A549 (cell line): ENCODE measurements at regions not wholly inside any gene's neighbourhood (a gene's known extent, or its start where the extent isn't known, plus 50 kb on each side); places are given as distances from the start of the nearest gene placed in this dataset.

ENCODE experiments used
- ATAC-seq, 2 experiments: fragments of 200-7000 bp in 1 of 2; fragments of >200 bp in 1 of 2; cut with Nextera tagmentation in 1 of 2; cut with Tn5 transposase in 1 of 2; 3 replicates each; pipeline versions ENCODE4 v1.8.0 to v1.9.1; 2018 to 2020; ENCODE audit warnings: mild to moderate bottlenecking in 1 of 2, moderate library complexity in 1 of 2
- CTCF ChIA-PET: fragments of 300-600 bp; sonication (Branson Sonifier 250); formaldehyde crosslinking; extraction: SDS; loops from one replicate; lab custom pipeline; 2021; ENCODE audit warnings: antibody characterized with exemption, inconsistent platforms; lab: Yijun Ruan, JAX
- POLR2A ChIA-PET: fragments of 350-600 bp; formaldehyde crosslinking; extraction: SDS; loops from one replicate; lab custom pipeline; 2021; ENCODE audit warnings: antibody characterized with exemption, inconsistent platforms; lab: Yijun Ruan, JAX
- DNase-seq, 2 experiments: peaks; one replicate each; pipeline versions ENCODE4 v3.0.0 to v3.0.0-alpha.2; 2011 to 2016; ENCODE audit warnings: low read depth in 1 of 2, low spot score in 1 of 2
- FAIRE-seq: peaks from 2 replicates; lab custom pipeline; 2011; peaks lifted over from hg19 to GRCh38; lab: Jason Lieb, UNC
- H3K27ac ChIP-seq, 2 experiments: fragments of >200 bp; sonication (Bioruptor Twin); formaldehyde crosslinking; 3 replicates each; pipeline ENCODE4 v1.5.1; 2016 to 2017
- H3K4me1 ChIP-seq: fragments of >200 bp; sonication (Bioruptor Twin); formaldehyde crosslinking; 3 replicates; pipeline ENCODE4 v1.6.1; 2016
- H3K4me2 ChIP-seq: fragments of >200 bp; sonication (Bioruptor Twin); formaldehyde crosslinking; 3 replicates; pipeline ENCODE4 v1.6.1; 2016
- H3K4me3 ChIP-seq: fragments of >200 bp; sonication (Bioruptor Twin); formaldehyde crosslinking; 3 replicates; pipeline ENCODE4 v1.5.1; 2016
- H3K9me3 ChIP-seq: fragments of >200 bp; sonication (Bioruptor Twin); formaldehyde crosslinking; 3 replicates; pipeline ENCODE4 v1.6.1; 2016
- BHLHE40 ChIP-seq: IDR thresholded peaks from 2 replicates; pipeline ENCODE4 v1.6.1; 2012; ENCODE audit warnings: low read depth, low read length, inconsistent platforms
- CBX8 ChIP-seq: fragments of 200-600 bp; sonication (generic); IDR thresholded peaks from 2 replicates; pipeline ENCODE4 v1.6.1; 2016
- CHD2 ChIP-seq: fragments of 150-350 bp; IDR thresholded peaks from 2 replicates; pipeline ENCODE4 v1.6.1; 2014; ENCODE audit warnings: low read length; ENCODE audit not compliant: partially characterized antibody
- CTCF ChIP-seq: fragments of >200 bp; sonication (Bioruptor Twin); formaldehyde crosslinking; IDR thresholded peaks from 3 replicates; pipeline ENCODE4 v1.5.1; 2016
- EHMT2 ChIP-seq: fragments of 200-600 bp; sonication (generic); IDR thresholded peaks from 2 replicates; pipeline ENCODE4 v1.6.1; 2016; ENCODE audit warnings: antibody characterized with exemption, low read depth, mild to moderate bottlenecking, moderate library complexity
- ESRRA ChIP-seq: fragments of 150-350 bp; IDR thresholded peaks from 2 replicates; pipeline ENCODE4 v1.6.1; 2014; ENCODE audit warnings: mild to moderate bottlenecking, low read length, borderline replicate concordance
- FOSB ChIP-seq: fragments of 250-450 bp; sonication (Bioruptor Pico); IDR thresholded peaks from 2 replicates; pipeline ENCODE4 v1.5.0; 2020; ENCODE audit warnings: mild to moderate bottlenecking, moderate library complexity
- FOXS1 ChIP-seq: fragments of 250-450 bp; sonication (Bioruptor Pico); IDR thresholded peaks from 2 replicates; pipeline ENCODE4 v1.5.0; 2020; ENCODE audit warnings: mild to moderate bottlenecking, moderate library complexity
- GATA3 ChIP-seq: IDR thresholded peaks from 2 replicates; pipeline ENCODE4 v1.6.1; 2012; ENCODE audit warnings: borderline replicate concordance
- HEYL ChIP-seq: fragments of 250-450 bp; sonication (Bioruptor Pico); IDR thresholded peaks from 2 replicates; pipeline ENCODE4 v1.8.0; 2021; ENCODE audit warnings: mild to moderate bottlenecking, moderate library complexity
- HOXB13 ChIP-seq: fragments of 250-450 bp; sonication (Bioruptor Pico); IDR thresholded peaks from 2 replicates; pipeline ENCODE4 v1.5.0; 2020; ENCODE audit warnings: low read depth, mild to moderate bottlenecking, moderate library complexity
- HOXB5 ChIP-seq: fragments of 250-450 bp; sonication (Bioruptor Pico); IDR thresholded peaks from 2 replicates; pipeline ENCODE4 v1.5.0; 2020; ENCODE audit warnings: mild to moderate bottlenecking, moderate library complexity
- JUNB ChIP-seq: fragments of >200 bp; sonication (Bioruptor Twin); formaldehyde crosslinking; IDR thresholded peaks from 2 replicates; pipeline ENCODE4 v1.6.1; 2016
- MAX ChIP-seq: IDR thresholded peaks from 2 replicates; pipeline ENCODE4 v1.6.1; 2012
- MAZ ChIP-seq: fragments of 150-350 bp; IDR thresholded peaks from 2 replicates; pipeline ENCODE4 v1.6.1; 2014; ENCODE audit warnings: antibody characterized with exemption, low read depth, low read length, borderline replicate concordance
- NFE2L2 ChIP-seq: fragments of 150-350 bp; conservative IDR thresholded peaks from 2 replicates; pipeline ENCODE4 v1.6.1; 2014; ENCODE audit warnings: low read length
- NPAS2 ChIP-seq: fragments of 250-450 bp; sonication (Bioruptor Pico); IDR thresholded peaks from 2 replicates; pipeline ENCODE4 v1.8.0; 2022; ENCODE audit warnings: mild to moderate bottlenecking, moderate library complexity, borderline replicate concordance
- PHF8 ChIP-seq: fragments of 200-600 bp; sonication (generic); IDR thresholded peaks from 2 replicates; pipeline ENCODE4 v1.6.1; 2016; ENCODE audit warnings: low read depth, mild to moderate bottlenecking, antibody characterized with exemption, moderate library complexity, borderline replicate concordance
- POLR2A ChIP-seq: IDR thresholded peaks from 2 replicates; pipeline ENCODE4 v1.6.1; 2012; ENCODE audit warnings: mild to moderate bottlenecking, low read length
- POLR2AphosphoS2 ChIP-seq: conservative IDR thresholded peaks from 2 replicates; pipeline ENCODE4 v1.6.1; 2012; ENCODE audit warnings: low read length, improper control_type of control experiment, inconsistent platforms
- RARB ChIP-seq: fragments of 250-450 bp; sonication (Bioruptor Pico); IDR thresholded peaks from 2 replicates; pipeline ENCODE4 v1.8.0; 2021; ENCODE audit warnings: mild to moderate bottlenecking, moderate library complexity
- RFX5 ChIP-seq: fragments of 450-650 bp; IDR thresholded peaks from 2 replicates; pipeline ENCODE4 v1.7.1; 2014; ENCODE audit warnings: antibody characterized with exemption, mild to moderate bottlenecking, moderate library complexity
- RNF2 ChIP-seq: fragments of 200-600 bp; sonication (generic); IDR thresholded peaks from 2 replicates; pipeline ENCODE4 v1.6.1; 2016; ENCODE audit warnings: low read depth, mild to moderate bottlenecking, antibody characterized with exemption, moderate library complexity, borderline replicate concordance
- ZC3H11A ChIP-seq: fragments of 450-650 bp; IDR thresholded peaks from 2 replicates; pipeline ENCODE4 v1.6.1; 2014; ENCODE audit warnings: antibody characterized with exemption, mild to moderate bottlenecking
- ZFP36 ChIP-seq: fragments of 450-650 bp; IDR thresholded peaks from 2 replicates; pipeline ENCODE4 v1.6.1; 2014; ENCODE audit warnings: borderline replicate concordance; ENCODE audit not compliant: partially characterized antibody
- ZNF302 ChIP-seq: fragments of 250-450 bp; sonication (Bioruptor Pico); IDR thresholded peaks from 2 replicates; pipeline ENCODE4 v1.9.0; 2021; ENCODE audit warnings: inconsistent platforms, mild to moderate bottlenecking, moderate library complexity
- ZSCAN20 ChIP-seq: fragments of 250-450 bp; sonication (Bioruptor Pico); IDR thresholded peaks from 2 replicates; pipeline ENCODE4 v1.8.0; 2022; ENCODE audit warnings: mild to moderate bottlenecking, moderate library complexity
- WGBS: methylation state at CpG from one replicate; pipeline ENCODE4 v1.1.6; 2017; ENCODE audit errors: missing lambda C conversion rate; 5-methylcytosine and 5-hydroxymethylcytosine counted together
- TF ChIP-seq, protein P1 (sequence below): fragments of 200-600 bp; sonication (generic); IDR thresholded peaks from 2 replicates; pipeline ENCODE4 v1.6.1; 2016; ENCODE audit warnings: antibody characterized with exemption, mild to moderate bottlenecking, moderate library complexity
- TF ChIP-seq, protein P2 (sequence below): fragments of 150-350 bp; IDR thresholded peaks from 2 replicates; pipeline ENCODE4 v1.6.1; 2014; ENCODE audit warnings: low read depth, mild to moderate bottlenecking, low read length
- TF ChIP-seq, protein P3 (sequence below): IDR thresholded peaks from 2 replicates; pipeline ENCODE4 v1.6.1; 2012; ENCODE audit warnings: low read depth, borderline replicate concordance

- H3K4me3 ChIP-seq, result no peak overlapping the region
- DNase-seq, result no peak
- TF ChIP-seq NPAS2, result no peak
- TF ChIP-seq NFE2L2, result no peak
- no peak for TF ChIP-seq ESRRA
- TF ChIP-seq HOXB13 (CRISPR knock-in tag), result no peak
- no peak for TF ChIP-seq RARB (CRISPR knock-in tag)
- TF ChIP-seq MAZ, result no peak
- no peak for TF ChIP-seq BHLHE40
- TF ChIP-seq POLR2A, result no peak
- no peak for TF ChIP-seq ZNF302 (CRISPR knock-in tag)
- TF ChIP-seq POLR2AphosphoS2, result no peak
- TF ChIP-seq, protein P1, sequence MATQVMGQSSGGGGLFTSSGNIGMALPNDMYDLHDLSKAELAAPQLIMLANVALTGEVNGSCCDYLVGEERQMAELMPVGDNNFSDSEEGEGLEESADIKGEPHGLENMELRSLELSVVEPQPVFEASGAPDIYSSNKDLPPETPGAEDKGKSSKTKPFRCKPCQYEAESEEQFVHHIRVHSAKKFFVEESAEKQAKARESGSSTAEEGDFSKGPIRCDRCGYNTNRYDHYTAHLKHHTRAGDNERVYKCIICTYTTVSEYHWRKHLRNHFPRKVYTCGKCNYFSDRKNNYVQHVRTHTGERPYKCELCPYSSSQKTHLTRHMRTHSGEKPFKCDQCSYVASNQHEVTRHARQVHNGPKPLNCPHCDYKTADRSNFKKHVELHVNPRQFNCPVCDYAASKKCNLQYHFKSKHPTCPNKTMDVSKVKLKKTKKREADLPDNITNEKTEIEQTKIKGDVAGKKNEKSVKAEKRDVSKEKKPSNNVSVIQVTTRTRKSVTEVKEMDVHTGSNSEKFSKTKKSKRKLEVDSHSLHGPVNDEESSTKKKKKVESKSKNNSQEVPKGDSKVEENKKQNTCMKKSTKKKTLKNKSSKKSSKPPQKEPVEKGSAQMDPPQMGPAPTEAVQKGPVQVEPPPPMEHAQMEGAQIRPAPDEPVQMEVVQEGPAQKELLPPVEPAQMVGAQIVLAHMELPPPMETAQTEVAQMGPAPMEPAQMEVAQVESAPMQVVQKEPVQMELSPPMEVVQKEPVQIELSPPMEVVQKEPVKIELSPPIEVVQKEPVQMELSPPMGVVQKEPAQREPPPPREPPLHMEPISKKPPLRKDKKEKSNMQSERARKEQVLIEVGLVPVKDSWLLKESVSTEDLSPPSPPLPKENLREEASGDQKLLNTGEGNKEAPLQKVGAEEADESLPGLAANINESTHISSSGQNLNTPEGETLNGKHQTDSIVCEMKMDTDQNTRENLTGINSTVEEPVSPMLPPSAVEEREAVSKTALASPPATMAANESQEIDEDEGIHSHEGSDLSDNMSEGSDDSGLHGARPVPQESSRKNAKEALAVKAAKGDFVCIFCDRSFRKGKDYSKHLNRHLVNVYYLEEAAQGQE, result no peak
- no peak for TF ChIP-seq EHMT2
- no peak for TF ChIP-seq MAX
- no peak for TF ChIP-seq JUNB
- TF ChIP-seq, all 56 proteins: peak for 0
- H3K4me1 ChIP-seq, result no peaks in the 10 kb centered on the region
- CTCF ChIA-PET, result interaction anchor here (1.1 kb wide), 1 partner anchor 12 kb away, joined by 3 read pairs; no protein-coding TSS in a partner anchor
- ATAC-seq (no peak), FAIRE-seq (no peak)
- 69% methylated on average over 2 of the region's 2 CpGs for WGBS
- no peak overlapping the region for H3K4me2 ChIP-seq
- POLR2A ChIA-PET, result no interaction called here
- H3K27ac ChIP-seq, result no peak overlapping the region
- peaks cover 5% of the 10 kb centered on the region; the same call in 1 of the 3 replicates for H3K9me3 ChIP-seq
Observed at GRCh38 chr4:14596437-14596836, 405.8 kb upstream of the CPEB2 start.

- FAIRE-seq (no peak), ATAC-seq (no peak)
Observed at GRCh38 chr4:14596904-14597303, 405.4 kb upstream of the CPEB2 start.

GRCh38 chr4:14602206-14602605, 400.1 kb upstream of the CPEB2 start:
- ChIA-PET CTCF (no interaction called here), POLR2A (no interaction called here)
- Histone ChIP-seq H3K4me2 (no peak overlapping the region), H3K27ac (no peak overlapping the region), H3K4me1 (peaks cover 2% of the 10 kb centered on the region; the same call in 2 of the 3 replicates), H3K9me3 (peaks cover 5% of the 10 kb centered on the region; the same call in 1 of the 3 replicates), H3K4me3 (no peak overlapping the region)
- DNase-seq (no peak), FAIRE-seq (no peak), ATAC-seq (no peak)
- WGBS, result 45% methylated on average over 2 of the region's 2 CpGs
- TF ChIP-seq RNF2, result no peak
- TF ChIP-seq, protein P2, sequence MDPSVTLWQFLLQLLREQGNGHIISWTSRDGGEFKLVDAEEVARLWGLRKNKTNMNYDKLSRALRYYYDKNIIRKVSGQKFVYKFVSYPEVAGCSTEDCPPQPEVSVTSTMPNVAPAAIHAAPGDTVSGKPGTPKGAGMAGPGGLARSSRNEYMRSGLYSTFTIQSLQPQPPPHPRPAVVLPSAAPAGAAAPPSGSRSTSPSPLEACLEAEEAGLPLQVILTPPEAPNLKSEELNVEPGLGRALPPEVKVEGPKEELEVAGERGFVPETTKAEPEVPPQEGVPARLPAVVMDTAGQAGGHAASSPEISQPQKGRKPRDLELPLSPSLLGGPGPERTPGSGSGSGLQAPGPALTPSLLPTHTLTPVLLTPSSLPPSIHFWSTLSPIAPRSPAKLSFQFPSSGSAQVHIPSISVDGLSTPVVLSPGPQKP, result no peak
- no peak for TF ChIP-seq MAX
- TF ChIP-seq HEYL, result no peak
- no peak for TF ChIP-seq CTCF
- no peak for TF ChIP-seq RFX5
- no peak for TF ChIP-seq PHF8
- TF ChIP-seq ZFP36, result no peak
- TF ChIP-seq, protein P3, sequence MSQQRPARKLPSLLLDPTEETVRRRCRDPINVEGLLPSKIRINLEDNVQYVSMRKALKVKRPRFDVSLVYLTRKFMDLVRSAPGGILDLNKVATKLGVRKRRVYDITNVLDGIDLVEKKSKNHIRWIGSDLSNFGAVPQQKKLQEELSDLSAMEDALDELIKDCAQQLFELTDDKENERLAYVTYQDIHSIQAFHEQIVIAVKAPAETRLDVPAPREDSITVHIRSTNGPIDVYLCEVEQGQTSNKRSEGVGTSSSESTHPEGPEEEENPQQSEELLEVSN, result no peak
- TF ChIP-seq HOXB13 (CRISPR knock-in tag), result no peak
- no peak for TF ChIP-seq ZC3H11A
- no peak for TF ChIP-seq ZSCAN20

More at GRCh38 chr4:14596904-14597303, 405.4 kb upstream of the CPEB2 start:
- Histone ChIP-seq H3K4me3 (no peak overlapping the region), H3K4me2 (no peak overlapping the region), H3K4me1 (no peaks in the 10 kb centered on the region), H3K9me3 (peaks cover 5% of the 10 kb centered on the region; the same call in 1 of the 3 replicates), H3K27ac (no peak overlapping the region)
- TF ChIP-seq FOSB (no peak), FOXS1 (CRISPR knock-in tag) (no peak), EHMT2 (no peak), HOXB5 (CRISPR knock-in tag) (no peak), CHD2 (no peak), POLR2AphosphoS2 (no peak), GATA3 (no peak), CBX8 (no peak), NFE2L2 (no peak), RNF2 (no peak), JUNB (no peak), BHLHE40 (no peak)
- no peak for DNase-seq
- WGBS, result 45% methylated on average over 2 of the region's 2 CpGs
- ChIA-PET CTCF (interaction anchor here (1.1 kb wide), 1 partner anchor 12 kb away, joined by 3 read pairs; no protein-coding TSS in a partner anchor), POLR2A (no interaction called here)
